Hepatocyte (in vitro differentiated cells): ENCODE measurements at regions not wholly inside any gene's neighbourhood (a gene's known extent, or its start where the extent isn't known, plus 50 kb on each side); places are given as distances from the start of the nearest gene placed in this dataset.

Source experiments
- EZH2 ChIP-seq: fragments of 200-600 bp; sonication (generic); IDR thresholded peaks from 2 replicates; pipeline ENCODE4 v1.6.1; 2016; ENCODE audit warnings: antibody characterized with exemption, mild to moderate bottlenecking, borderline replicate concordance
- TF ChIP-seq, protein P1 (sequence below): fragments of 200-600 bp; sonication (generic); IDR thresholded peaks from 2 replicates; pipeline ENCODE4 v1.5.1; 2016; ENCODE audit warnings: antibody characterized with exemption, mild to moderate bottlenecking; ENCODE audit not compliant: poor library complexity

DNA sequence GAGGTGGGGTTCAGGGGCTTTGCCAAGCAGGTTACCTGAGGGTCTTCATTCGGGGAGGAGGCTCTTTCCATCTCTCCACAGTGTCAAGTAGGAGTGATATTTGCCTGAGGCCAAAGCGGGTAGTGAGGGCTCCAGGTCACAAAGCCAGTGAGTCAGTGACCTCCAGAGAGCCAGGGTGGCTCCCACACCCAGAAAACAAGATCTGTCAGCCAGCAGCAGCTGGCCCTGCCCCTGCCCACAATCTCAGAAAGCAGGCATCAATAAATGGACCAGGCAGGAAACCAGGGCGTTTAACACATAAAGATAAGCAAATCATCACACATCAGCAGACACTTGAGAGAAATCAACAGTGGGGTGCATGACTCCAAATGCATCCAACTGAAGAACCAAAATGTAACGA, 250.8 kb downstream of the CDH26 start:
- TF ChIP-seq, protein P1, sequence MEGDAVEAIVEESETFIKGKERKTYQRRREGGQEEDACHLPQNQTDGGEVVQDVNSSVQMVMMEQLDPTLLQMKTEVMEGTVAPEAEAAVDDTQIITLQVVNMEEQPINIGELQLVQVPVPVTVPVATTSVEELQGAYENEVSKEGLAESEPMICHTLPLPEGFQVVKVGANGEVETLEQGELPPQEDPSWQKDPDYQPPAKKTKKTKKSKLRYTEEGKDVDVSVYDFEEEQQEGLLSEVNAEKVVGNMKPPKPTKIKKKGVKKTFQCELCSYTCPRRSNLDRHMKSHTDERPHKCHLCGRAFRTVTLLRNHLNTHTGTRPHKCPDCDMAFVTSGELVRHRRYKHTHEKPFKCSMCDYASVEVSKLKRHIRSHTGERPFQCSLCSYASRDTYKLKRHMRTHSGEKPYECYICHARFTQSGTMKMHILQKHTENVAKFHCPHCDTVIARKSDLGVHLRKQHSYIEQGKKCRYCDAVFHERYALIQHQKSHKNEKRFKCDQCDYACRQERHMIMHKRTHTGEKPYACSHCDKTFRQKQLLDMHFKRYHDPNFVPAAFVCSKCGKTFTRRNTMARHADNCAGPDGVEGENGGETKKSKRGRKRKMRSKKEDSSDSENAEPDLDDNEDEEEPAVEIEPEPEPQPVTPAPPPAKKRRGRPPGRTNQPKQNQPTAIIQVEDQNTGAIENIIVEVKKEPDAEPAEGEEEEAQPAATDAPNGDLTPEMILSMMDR: no peak
- no peak for TF ChIP-seq EZH2
